Stomach smooth muscle (tissue), 2 donors: ENCODE measurements at regions not wholly inside any gene's neighbourhood (a gene's known extent, or its start where the extent isn't known, plus 50 kb on each side); places are given as distances from the start of the nearest gene placed in this dataset.

ENCODE experiments used
- H3K27ac ChIP-seq: one replicate; pipeline ENCODE4 v1.7.0; 2013; ENCODE audit warnings: mild to moderate bottlenecking, low read length, inconsistent platforms
- H3K27me3 ChIP-seq, 2 donors: one replicate each; pipeline ENCODE4 v1.7.0; 2013; ENCODE audit warnings: low read length in 2 of 2; ENCODE audit not compliant: insufficient read depth in 2 of 2, control insufficient read depth in 1 of 2
- H3K36me3 ChIP-seq, 2 donors: one replicate each; pipeline ENCODE4 v1.7.0; 2013; ENCODE audit warnings: low read length in 2 of 2; ENCODE audit not compliant: control insufficient read depth in 2 of 2, insufficient read depth in 2 of 2
- H3K4me1 ChIP-seq: one replicate; pipeline ENCODE4 v1.7.0; 2013; ENCODE audit warnings: low read length; ENCODE audit not compliant: control insufficient read depth, insufficient read depth
- H3K4me3 ChIP-seq, 2 donors: one replicate each; pipeline ENCODE4 v1.7.0; 2013; ENCODE audit warnings: low read length in 2 of 2
- H3K9ac ChIP-seq, 2 donors: one replicate each; pipeline ENCODE4 v1.7.0; 2013; ENCODE audit warnings: low read length in 2 of 2, mild to moderate bottlenecking in 1 of 2
- H3K9me3 ChIP-seq, 2 donors: one replicate each; pipeline ENCODE4 v1.7.0; 2013; ENCODE audit warnings: low read length in 2 of 2; ENCODE audit not compliant: control insufficient read depth in 2 of 2
- donor health status: healthy.
- donor health status: Pancreatic carcinoma.

DNA sequence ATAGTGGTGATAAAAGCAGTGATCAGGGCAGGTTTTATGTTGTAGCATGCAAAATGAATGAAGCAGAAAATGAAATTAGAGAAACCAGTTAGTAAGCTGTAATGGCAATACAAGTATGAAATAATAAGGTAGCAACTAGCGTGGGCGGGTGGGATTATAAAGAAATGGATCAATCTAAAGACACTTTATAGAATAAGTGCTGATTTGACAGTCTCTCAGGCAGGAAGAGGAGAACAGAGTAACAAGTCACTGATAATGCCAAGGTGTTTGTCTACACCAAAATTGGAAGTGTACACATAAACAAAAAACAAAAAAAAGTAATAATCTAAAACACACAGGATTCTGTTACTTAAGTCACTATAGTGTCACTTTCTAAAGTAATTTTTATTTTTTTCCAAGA lies 51.0 kb upstream of the PCBP1 start:
- Histone ChIP-seq H3K27ac (no peak overlapping the region), H3K36me3 (peaks cover 0 to 3% of the 10 kb centered on the region in 2 donors), H3K4me3 (no peak overlapping the region), H3K9me3 (no peaks in the 10 kb centered on the region), H3K27me3 (no peaks in the 10 kb centered on the region), H3K4me1 (peaks cover 9% of the 10 kb centered on the region), H3K9ac (no peak overlapping the region)

DNA sequence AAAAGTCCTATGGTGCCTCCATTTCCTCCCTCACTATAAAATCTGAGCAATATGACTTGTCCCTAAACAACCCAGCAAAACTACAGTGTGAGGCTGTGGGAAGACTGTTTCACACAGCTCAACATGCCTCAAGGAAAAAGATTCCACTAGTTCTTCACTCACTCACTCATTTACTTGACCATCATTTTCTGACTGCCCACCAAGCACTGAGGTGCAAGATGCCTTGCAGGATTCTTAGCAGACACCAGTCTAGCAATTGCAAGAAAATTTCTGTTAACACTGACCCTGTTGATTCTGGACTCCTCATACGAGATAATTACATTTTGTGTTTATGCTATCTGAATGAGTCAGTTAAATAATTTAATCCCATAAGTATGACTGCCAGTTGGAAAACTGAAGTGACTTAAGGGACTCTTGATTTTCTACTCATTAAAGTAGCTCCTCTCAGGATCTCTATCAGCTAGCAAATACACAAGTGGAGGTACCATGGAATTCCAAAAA lies 51.9 kb upstream of the PCBP1 start:
- no peaks in the 10 kb centered on the region for H3K9me3 ChIP-seq
- no peaks in the 10 kb centered on the region for H3K27me3 ChIP-seq
- peaks cover 0 to 3% of the 10 kb centered on the region in 2 donors for H3K36me3 ChIP-seq
- H3K4me3 ChIP-seq = no peak overlapping the region
- H3K27ac ChIP-seq = no peak overlapping the region
- H3K4me1 ChIP-seq = peaks cover 17% of the 10 kb centered on the region
- no peak overlapping the region for H3K9ac ChIP-seq

DNA sequence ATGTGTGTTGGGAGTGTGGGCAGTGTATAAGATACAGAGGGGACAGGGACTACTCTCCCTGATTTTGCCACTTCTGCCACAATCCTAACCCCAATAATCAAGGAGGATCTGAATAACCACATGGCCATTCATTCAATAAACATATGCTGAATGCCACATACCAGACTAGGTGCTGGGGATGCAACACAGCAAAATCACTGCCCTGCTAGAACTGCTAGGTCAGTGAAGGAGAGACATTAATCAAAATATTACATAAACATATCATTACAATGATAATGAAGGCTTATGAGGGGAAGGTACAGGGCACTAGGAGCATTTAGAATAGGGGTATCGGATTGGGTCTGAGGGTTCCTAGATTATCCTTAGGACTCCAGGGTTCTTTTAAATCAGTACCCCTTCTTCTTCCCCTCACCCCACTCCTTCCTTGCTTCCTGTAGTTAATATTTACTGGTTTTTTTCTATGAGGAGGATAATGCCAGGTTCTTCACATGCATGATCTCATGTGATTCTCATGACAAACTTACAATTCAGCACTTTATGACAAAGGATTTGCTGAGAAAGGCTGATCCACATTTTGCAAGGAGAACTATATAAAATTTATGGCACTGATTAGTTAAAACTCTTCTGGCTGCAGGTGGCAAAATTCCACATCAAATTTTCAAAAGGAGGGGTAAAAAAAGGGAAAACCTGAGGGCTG lies 56.4 kb upstream of the PCBP1 start:
- H3K9me3 ChIP-seq = no peaks in the 10 kb centered on the region
- peaks cover 0 to 3% of the 10 kb centered on the region in 2 donors for H3K36me3 ChIP-seq
- H3K27ac ChIP-seq = peak overlapping the region; percentile 82
- no peaks in the 10 kb centered on the region for H3K27me3 ChIP-seq
- no peak overlapping the region for H3K9ac ChIP-seq
- H3K4me3 ChIP-seq = no peak overlapping the region
- peaks cover 29% of the 10 kb centered on the region for H3K4me1 ChIP-seq

DNA sequence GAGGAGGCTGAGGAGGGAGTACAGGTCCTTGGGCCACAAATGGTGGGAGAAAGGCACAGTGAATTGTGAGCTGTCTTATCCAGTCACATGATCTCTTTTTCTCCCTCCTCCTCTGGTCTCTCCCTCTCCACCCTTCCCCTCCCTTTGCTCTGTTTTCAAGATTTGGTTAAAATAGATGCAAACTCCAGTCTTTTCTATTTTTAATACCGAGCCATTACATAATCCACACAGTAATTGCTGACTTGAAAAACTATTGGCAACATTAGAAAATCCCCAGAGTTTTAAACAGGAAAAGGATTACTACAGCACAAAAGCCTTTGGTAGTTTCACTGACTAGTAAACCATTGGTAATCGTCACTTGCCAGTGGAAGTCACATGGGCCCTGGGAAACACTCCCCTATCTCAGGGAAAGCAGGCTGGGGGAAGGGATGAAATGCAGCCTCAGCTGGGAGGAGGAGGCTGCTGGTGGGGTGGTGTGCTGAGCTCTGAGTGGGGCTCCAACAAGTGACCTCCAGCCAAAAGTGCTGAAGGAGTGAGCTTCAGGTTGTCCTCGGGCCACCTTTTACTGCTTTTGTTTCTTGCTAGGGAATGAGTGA lies 57.4 kb upstream of the PCBP1 start:
- Histone ChIP-seq H3K4me1 (peaks cover 24% of the 10 kb centered on the region), H3K27me3 (no peaks in the 10 kb centered on the region), H3K9me3 (no peaks in the 10 kb centered on the region), H3K4me3 (peak overlapping the region in 1 of 2 donors; percentile 47), H3K27ac (peak overlapping the region; percentile 82), H3K9ac (peak overlapping the region; percentile 5 to 36), H3K36me3 (peaks cover 0 to 6% of the 10 kb centered on the region in 2 donors)

DNA sequence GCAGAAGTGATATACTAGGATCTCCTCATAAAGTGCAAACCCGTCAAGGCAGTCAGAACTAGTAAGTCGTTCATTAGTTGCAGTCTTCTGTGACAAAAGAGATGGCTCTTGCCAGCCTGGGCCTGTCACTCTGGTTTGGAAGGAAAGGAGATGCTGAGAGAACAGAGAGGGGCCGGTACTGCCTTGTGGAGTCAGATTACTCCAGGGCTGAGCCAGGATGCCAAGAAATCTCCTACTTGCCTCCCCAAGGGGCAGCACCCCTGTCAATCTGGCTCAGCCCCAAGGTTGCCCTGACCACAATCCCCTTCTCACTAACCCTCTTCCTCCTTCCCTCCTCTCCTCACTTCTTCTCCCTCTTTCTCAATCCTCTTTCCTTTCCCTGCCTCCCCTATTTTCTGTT lies 62.9 kb upstream of the ASPRV1 start:
- Histone ChIP-seq H3K36me3 (peaks cover 3 to 4% of the 10 kb centered on the region in 2 donors), H3K4me3 (no peak overlapping the region), H3K9ac (no peak overlapping the region), H3K4me1 (peaks cover 2% of the 10 kb centered on the region), H3K27me3 (no peaks in the 10 kb centered on the region), H3K27ac (no peak overlapping the region), H3K9me3 (no peaks in the 10 kb centered on the region)

DNA sequence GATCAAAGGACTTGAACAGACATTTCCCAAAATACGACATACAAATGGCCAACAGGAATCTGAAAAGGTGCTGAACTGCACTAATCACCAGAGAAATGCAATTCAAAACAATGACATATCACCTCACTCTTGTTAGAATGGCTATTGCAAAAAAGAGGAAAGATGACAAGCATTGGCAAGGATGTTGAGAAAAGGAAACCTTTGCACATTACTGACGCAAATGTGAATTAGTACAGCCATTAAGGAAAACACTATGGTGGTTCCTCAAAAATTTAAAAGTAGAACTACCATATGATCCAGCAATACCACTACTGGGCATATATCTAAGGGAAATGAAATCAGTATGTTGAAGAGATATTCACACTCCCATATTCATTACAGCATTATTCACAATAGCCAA lies 57.7 kb upstream of the ASPRV1 start:
- Histone ChIP-seq H3K36me3 (peaks cover 6 to 8% of the 10 kb centered on the region in 2 donors), H3K9ac (no peak overlapping the region), H3K27ac (no peak overlapping the region), H3K27me3 (no peaks in the 10 kb centered on the region), H3K9me3 (no peaks in the 10 kb centered on the region), H3K4me3 (no peak overlapping the region), H3K4me1 (no peaks in the 10 kb centered on the region)

DNA sequence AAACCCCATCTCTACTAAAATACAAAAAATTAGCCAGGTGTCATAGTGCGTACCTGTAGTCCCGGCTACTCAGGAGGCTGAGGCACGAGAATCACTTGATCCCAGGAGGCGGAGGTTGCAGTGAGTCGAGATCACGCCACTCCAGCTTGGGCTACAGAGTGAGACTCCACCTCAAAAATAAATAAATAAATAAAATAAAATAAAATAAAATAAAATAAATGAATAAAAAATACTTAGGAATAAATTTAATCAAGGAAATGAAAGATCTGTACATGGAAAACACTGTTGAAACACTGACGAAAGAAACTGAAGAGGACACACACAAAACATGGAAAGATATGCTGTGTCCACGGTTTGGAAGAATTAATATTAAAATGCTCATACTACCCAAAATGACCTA lies 56.5 kb upstream of the ASPRV1 start:
- no peaks in the 10 kb centered on the region for H3K4me1 ChIP-seq

DNA sequence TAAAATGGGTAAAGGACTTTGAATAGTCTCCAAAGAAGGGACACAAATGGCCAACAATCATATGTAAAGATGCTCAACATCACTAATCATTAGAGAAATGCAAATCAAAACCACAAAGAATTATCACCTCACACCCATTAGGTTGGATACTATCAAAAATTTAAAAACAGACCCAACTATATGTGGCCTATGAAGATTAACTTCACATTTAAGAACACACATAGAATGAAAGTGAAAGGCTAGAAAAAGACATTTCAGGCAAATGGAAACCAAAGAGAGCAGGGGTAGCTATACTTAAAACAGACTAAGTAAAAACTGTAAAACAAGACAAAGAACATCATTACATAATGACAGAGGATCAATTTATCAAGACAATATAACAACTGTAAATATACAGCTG lies 53.5 kb upstream of the ASPRV1 start:
- Histone ChIP-seq H3K27ac (no peak overlapping the region), H3K4me3 (no peak overlapping the region), H3K27me3 (no peaks in the 10 kb centered on the region), H3K4me1 (no peaks in the 10 kb centered on the region), H3K36me3 (peaks cover 4 to 6% of the 10 kb centered on the region in 2 donors), H3K9ac (no peak overlapping the region), H3K9me3 (no peaks in the 10 kb centered on the region)

More for the DNA sequence above, 56.5 kb upstream of the ASPRV1 start:
- peaks cover 6 to 8% of the 10 kb centered on the region in 2 donors for H3K36me3 ChIP-seq
- no peaks in the 10 kb centered on the region for H3K27me3 ChIP-seq
- no peak overlapping the region for H3K9ac ChIP-seq
- H3K4me3 ChIP-seq = no peak overlapping the region
- no peak overlapping the region for H3K27ac ChIP-seq
- no peaks in the 10 kb centered on the region for H3K9me3 ChIP-seq

DNA sequence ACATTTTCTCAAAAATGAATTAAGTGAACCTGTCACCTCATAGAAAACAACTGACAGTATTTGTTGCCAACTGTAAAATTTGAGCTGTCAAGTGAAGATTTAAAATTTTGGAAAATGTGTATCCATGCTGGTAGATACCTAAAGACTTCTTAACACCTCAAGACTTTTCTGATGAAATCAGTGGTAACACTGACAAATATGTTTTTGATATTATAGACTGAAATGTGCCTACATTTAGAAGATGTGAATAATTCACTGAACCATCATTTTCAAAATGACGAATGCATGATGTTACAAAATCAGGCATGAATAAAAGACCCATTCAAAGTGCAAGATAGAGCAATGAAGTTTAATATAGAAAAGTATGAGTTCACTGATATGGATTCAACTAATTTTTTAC lies 51.5 kb upstream of the ASPRV1 start:
- H3K27me3 ChIP-seq = no peaks in the 10 kb centered on the region
- H3K36me3 ChIP-seq = peaks cover 4 to 6% of the 10 kb centered on the region in 2 donors
- no peaks in the 10 kb centered on the region for H3K9me3 ChIP-seq
- H3K4me1 ChIP-seq = no peaks in the 10 kb centered on the region
- H3K4me3 ChIP-seq = no peak overlapping the region
- no peak overlapping the region for H3K27ac ChIP-seq
- no peak overlapping the region for H3K9ac ChIP-seq

DNA sequence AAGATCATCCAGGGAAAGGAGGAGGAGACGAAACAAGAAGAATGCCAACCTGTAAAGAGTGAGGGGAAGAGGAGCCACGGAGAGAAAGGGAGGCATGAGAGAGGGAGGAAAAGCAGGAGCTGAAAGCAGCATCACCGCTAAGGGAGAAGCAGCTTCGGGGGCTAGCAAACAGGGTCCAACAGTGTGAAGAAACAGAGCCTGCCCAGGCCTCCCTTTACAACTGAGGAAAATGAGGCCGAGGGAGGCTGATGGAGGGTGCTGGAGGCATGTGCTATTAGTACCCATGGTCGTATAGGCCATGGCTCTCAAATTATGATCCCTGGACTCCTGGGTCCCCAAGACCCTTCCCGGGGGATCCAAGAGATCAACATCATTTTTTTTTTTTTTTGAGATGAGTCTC lies 50.4 kb upstream of the ASPRV1 start:
- H3K4me1 ChIP-seq = no peaks in the 10 kb centered on the region
- no peak overlapping the region for H3K9ac ChIP-seq
- H3K4me3 ChIP-seq = no peak overlapping the region
- H3K36me3 ChIP-seq = peaks cover 4 to 6% of the 10 kb centered on the region in 2 donors
- no peaks in the 10 kb centered on the region for H3K9me3 ChIP-seq
- no peak overlapping the region for H3K27ac ChIP-seq
- H3K27me3 ChIP-seq = no peaks in the 10 kb centered on the region

DNA sequence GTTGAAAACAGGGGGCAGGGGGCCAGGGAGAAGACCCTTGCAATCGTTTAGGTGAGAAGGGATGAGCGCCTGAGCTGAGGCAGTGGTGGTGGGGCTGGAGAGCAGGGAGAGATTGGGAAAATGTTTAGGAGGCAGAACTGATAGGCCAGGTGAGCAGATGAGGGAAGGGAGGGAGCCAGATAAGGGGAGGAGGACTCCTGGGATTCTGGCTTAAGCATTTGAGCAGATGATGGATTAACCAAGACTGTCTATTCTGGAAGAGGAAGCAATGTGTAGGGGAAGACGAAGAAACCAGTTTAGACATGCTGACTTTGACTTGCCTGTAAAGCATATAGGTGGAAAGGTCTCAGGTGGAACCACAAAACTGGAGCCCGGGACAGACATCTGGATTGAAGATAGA lies 49.9 kb upstream of the ASPRV1 start:
- Histone ChIP-seq H3K27ac (no peak overlapping the region), H3K9me3 (no peaks in the 10 kb centered on the region), H3K4me3 (no peak overlapping the region), H3K4me1 (no peaks in the 10 kb centered on the region), H3K36me3 (peaks cover 2 to 4% of the 10 kb centered on the region in 2 donors), H3K27me3 (no peaks in the 10 kb centered on the region), H3K9ac (no peak overlapping the region)
